Activated T-cell treated with anti-CD3 and anti-CD28 coated beads, Interleukin-2, amount 50 U/mL, for 24 hours (primary cell): ENCODE measurements at regions not wholly inside any gene's neighbourhood (a gene's known extent, or its start where the extent isn't known, plus 50 kb on each side); places are given as distances from the start of the nearest gene placed in this dataset.

ENCODE experiments used
- DNase-seq: peaks from one replicate; pipeline ENCODE4 v3.0.0-alpha.2; 2020
- H3K27ac Mint-ChIP-seq: 2 replicates; pipeline ENCODE4 v1.8.0; 2020; ENCODE audit warnings: mild to moderate bottlenecking, mixed read lengths
- H3K27me3 Mint-ChIP-seq: 2 replicates; pipeline ENCODE4 v1.8.0; 2020; ENCODE audit warnings: mixed read lengths
- H3K36me3 Mint-ChIP-seq: 2 replicates; pipeline ENCODE4 v1.8.0; 2020; ENCODE audit warnings: low read depth, mixed read lengths
- H3K4me1 Mint-ChIP-seq: 2 replicates; pipeline ENCODE4 v1.8.0; 2020; ENCODE audit warnings: low read depth, mixed read lengths
- H3K4me3 Mint-ChIP-seq: 2 replicates; pipeline ENCODE4 v1.8.0; 2020; ENCODE audit warnings: mild to moderate bottlenecking, moderate library complexity, mixed read lengths
- H3K9me3 Mint-ChIP-seq: 2 replicates; pipeline ENCODE4 v1.8.0; 2020; ENCODE audit warnings: mixed read lengths

DNA sequence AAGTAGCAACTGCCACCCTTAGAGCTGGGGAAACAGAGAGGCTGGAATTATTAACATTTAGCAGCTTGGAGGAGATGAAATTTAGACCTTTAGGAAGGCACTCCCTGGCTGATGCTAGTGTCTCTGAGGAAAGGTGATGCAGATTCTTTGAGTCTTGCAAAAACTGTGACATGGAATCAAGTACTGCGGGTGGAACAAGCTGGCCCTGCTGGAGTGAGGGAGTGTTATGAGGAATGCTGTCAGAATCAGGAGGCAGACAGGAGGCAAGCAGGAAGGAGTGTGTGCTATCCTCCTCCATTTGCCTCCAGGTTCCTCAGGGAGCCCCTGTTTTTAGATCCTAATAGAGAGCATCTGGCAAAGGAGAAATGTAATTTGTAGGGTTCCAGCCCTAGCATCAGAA, 391.7 kb upstream of the PITX2 start:
- H3K27ac Mint-ChIP-seq, result no peak overlapping the region
- H3K4me3 Mint-ChIP-seq, result no peak overlapping the region

GRCh38 chr4:111016416-111016815, 393.5 kb upstream of the PITX2 start:
- Mint-ChIP-seq H3K27ac (no peak overlapping the region), H3K9me3 (peaks cover 8% of the 10 kb centered on the region), H3K4me3 (no peak overlapping the region), H3K36me3 (no peaks in the 10 kb centered on the region), H3K4me1 (no peaks in the 10 kb centered on the region), H3K27me3 (no peaks in the 10 kb centered on the region)
- DNase-seq, result no peak

More for the DNA sequence above, 391.7 kb upstream of the PITX2 start:
- no peak for DNase-seq
- no peaks in the 10 kb centered on the region for H3K4me1 Mint-ChIP-seq
- peaks cover 4% of the 10 kb centered on the region for H3K9me3 Mint-ChIP-seq
- H3K36me3 Mint-ChIP-seq, result no peaks in the 10 kb centered on the region
- no peaks in the 10 kb centered on the region for H3K27me3 Mint-ChIP-seq

DNA sequence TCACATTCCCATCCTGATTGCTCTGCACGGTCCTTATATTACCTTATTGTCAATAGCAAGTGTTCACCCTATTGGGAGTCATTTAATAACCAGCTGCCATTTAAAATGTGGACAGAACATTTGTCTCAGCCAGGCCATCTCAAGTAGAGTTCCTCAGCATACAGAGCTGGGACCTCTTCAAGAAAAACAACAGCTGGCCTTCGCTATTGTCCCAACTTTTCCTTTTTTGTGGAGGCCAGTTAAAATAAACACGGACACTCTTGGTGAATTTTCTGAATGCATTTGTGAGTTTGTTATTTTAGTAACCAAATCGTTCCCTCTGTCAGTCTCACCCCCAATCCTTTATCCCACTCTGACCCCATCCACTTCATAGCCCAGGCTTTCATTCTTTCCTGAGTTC, 395.3 kb upstream of the PITX2 start:
- no peaks in the 10 kb centered on the region for H3K27me3 Mint-ChIP-seq
- H3K4me1 Mint-ChIP-seq, result no peaks in the 10 kb centered on the region
- no peaks in the 10 kb centered on the region for H3K36me3 Mint-ChIP-seq
- no peak overlapping the region for H3K4me3 Mint-ChIP-seq
- no peak for DNase-seq
- peaks cover 8% of the 10 kb centered on the region for H3K9me3 Mint-ChIP-seq
- no peak overlapping the region for H3K27ac Mint-ChIP-seq

- no peaks in the 10 kb centered on the region for H3K4me1 Mint-ChIP-seq
- no peaks in the 10 kb centered on the region for H3K36me3 Mint-ChIP-seq
- H3K27ac Mint-ChIP-seq, result no peak overlapping the region
- DNase-seq, result no peak
- no peak overlapping the region for H3K4me3 Mint-ChIP-seq
- no peaks in the 10 kb centered on the region for H3K27me3 Mint-ChIP-seq
- H3K9me3 Mint-ChIP-seq, result peaks cover 3% of the 10 kb centered on the region
Measured at GRCh38 chr4:111020476-111020875, 397.6 kb upstream of the PITX2 start.

DNA sequence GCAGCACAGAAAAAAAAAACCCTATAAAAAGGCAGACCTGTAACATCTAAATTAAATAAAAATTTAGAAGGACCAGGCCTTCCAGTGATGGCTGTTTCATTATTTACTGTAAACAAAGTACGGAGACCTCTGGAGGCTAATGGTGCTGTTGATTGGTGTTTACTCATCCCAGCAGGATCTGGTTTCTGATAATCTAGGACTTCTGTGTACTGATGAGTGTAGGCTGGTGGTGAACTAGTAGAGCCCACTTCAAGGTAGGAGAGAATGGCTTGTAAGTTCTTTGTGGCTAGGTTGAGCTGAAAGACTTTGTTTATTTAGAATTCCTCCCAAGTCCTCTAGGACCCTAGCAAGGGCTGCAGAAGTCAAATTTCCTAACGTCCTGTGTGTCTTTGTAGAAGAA, 398.1 kb upstream of the PITX2 start:
- H3K9me3 Mint-ChIP-seq, result peaks cover 3% of the 10 kb centered on the region
- no peak overlapping the region for H3K27ac Mint-ChIP-seq
- no peak overlapping the region for H3K4me3 Mint-ChIP-seq
- H3K36me3 Mint-ChIP-seq, result no peaks in the 10 kb centered on the region
- H3K27me3 Mint-ChIP-seq, result no peaks in the 10 kb centered on the region
- no peaks in the 10 kb centered on the region for H3K4me1 Mint-ChIP-seq
- DNase-seq, result no peak

DNA sequence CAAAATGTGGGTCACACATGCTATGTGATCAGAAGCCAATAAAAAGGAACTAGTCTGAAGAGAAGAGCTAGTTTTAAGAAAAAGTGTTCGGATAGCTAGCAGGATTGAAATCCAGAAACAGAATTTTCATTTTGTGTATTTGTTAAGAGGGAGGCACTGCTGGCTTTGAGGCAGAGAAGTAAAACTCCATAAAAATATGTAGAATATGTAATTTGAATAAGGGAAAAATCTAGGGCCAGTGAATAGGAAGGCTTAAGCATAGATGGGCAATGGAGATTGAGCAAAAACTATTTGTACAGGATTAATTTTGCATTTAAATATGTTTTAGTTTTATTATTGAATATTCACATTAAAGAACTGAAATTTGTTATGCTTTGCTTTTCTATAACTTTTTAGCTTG, 399.9 kb upstream of the PITX2 start:
- H3K36me3 Mint-ChIP-seq, result no peaks in the 10 kb centered on the region
- no peak for DNase-seq
- no peaks in the 10 kb centered on the region for H3K27me3 Mint-ChIP-seq
- no peak overlapping the region for H3K4me3 Mint-ChIP-seq
- no peak overlapping the region for H3K27ac Mint-ChIP-seq
- H3K9me3 Mint-ChIP-seq, result peaks cover 3% of the 10 kb centered on the region
- H3K4me1 Mint-ChIP-seq, result no peaks in the 10 kb centered on the region

DNA sequence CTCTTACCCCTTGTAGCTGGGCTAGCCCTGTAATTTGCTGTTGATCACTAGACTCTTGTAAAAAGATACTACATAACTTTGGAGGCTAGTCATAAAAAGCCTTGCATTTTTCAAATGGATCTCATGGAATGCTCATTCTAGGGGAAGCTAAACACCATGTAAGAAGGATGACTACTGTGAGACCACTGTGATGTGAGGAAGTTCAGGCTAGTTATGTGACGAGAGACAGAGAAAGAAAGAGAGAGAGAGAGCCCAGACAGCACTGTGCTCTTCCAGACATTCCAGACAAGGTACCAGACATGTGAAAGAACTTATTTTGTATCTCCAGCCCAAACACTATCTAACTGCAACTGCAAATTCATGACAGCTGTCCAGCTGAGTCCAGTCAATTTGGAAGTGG, 404.6 kb upstream of the PITX2 start:
- H3K4me3 Mint-ChIP-seq, result no peak overlapping the region
- no peaks in the 10 kb centered on the region for H3K36me3 Mint-ChIP-seq
- peaks cover 3% of the 10 kb centered on the region for H3K9me3 Mint-ChIP-seq
- H3K27ac Mint-ChIP-seq, result no peak overlapping the region
- DNase-seq, result no peak
- H3K4me1 Mint-ChIP-seq, result no peaks in the 10 kb centered on the region
- no peaks in the 10 kb centered on the region for H3K27me3 Mint-ChIP-seq

- Mint-ChIP-seq H3K4me1 (no peaks in the 10 kb centered on the region), H3K27me3 (no peaks in the 10 kb centered on the region), H3K9me3 (peaks cover 3% of the 10 kb centered on the region), H3K27ac (no peak overlapping the region), H3K36me3 (no peaks in the 10 kb centered on the region), H3K4me3 (no peak overlapping the region)
- DNase-seq, result no peak
Measured at GRCh38 chr4:111028795-111029194, 405.9 kb upstream of the PITX2 start.

DNA sequence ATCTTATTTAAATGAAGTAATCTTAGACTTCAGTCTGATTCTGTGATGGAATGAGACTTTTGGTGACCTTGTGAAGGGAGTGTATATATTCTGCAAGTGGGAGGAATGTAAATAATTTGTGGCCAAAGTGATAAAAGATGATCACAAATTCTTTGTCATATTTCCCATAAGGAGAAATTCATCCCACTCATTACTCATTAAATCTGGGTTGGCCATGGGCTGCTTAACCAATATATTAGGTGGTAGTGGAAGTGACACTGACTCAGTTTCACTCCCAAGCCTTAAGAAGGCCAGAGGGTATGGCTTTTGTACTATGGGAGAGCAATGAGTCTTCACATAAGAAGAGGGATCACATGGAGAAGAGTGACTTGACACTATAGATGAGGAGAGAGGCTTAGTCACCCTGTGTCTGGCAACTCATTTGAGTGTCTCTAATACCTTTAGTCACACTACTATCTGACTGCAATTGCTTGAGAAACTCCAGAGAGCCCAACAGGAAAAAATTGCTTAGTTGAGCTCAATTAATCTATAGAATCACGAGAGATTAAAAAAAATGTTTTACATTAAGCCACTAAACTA, 408.2 kb upstream of the PITX2 start:
- Mint-ChIP-seq H3K4me3 (no peak overlapping the region), H3K27me3 (no peaks in the 10 kb centered on the region), H3K36me3 (no peaks in the 10 kb centered on the region), H3K27ac (no peak overlapping the region), H3K4me1 (no peaks in the 10 kb centered on the region), H3K9me3 (peaks cover 6% of the 10 kb centered on the region)
- no peak for DNase-seq

GRCh38 chr4:111031596-111031995, 408.7 kb upstream of the PITX2 start:
- Mint-ChIP-seq H3K9me3 (peaks cover 6% of the 10 kb centered on the region), H3K4me1 (no peaks in the 10 kb centered on the region), H3K36me3 (no peaks in the 10 kb centered on the region), H3K27me3 (no peaks in the 10 kb centered on the region), H3K27ac (no peak overlapping the region), H3K4me3 (no peak overlapping the region)
- no peak for DNase-seq

DNA sequence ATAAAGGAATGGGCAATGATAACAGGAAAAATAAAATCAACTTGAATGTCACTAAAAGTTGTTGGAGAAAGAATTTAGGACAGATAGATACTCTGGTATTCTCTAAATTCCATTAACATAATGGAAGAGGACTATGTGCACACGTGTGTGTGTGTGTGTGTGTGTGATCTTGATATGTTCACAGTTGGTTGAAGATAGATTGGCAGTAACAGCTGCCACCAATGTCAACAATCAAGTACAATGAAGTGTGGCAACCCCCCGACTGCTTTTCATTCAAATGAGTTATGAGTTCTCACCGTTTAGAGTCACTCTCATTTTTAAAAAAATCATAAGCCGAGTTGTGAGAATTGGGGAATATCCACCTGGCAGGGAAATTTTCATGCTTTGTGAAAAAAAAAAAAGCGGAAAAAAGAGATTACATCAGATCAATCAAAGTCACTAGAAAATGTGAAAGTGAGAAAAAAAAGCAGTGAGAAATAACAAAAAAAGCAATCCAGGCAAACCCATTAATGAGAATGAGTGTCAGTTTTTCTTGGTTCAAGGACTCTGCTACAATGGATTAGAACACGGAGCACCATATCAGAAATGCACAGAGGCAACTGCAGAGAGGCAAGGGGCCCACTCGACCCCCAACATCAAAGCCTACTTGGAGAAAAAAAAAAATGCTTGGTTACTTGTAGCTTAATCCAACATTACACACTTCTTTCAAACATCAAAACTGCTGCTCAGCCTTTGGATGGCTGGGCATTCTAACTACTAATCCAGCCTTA, 414.9 kb upstream of the PITX2 start:
- Mint-ChIP-seq H3K9me3 (peaks cover 3% of the 10 kb centered on the region), H3K27me3 (no peaks in the 10 kb centered on the region), H3K36me3 (no peaks in the 10 kb centered on the region), H3K4me3 (no peak overlapping the region), H3K4me1 (no peaks in the 10 kb centered on the region), H3K27ac (no peak overlapping the region)
- no peak for DNase-seq

- Mint-ChIP-seq H3K36me3 (no peaks in the 10 kb centered on the region), H3K27ac (no peak overlapping the region), H3K4me1 (no peaks in the 10 kb centered on the region), H3K4me3 (no peak overlapping the region), H3K9me3 (no peaks in the 10 kb centered on the region), H3K27me3 (no peaks in the 10 kb centered on the region)
- DNase-seq, result no peak
Measured at GRCh38 chr4:111040904-111041303, 418.0 kb upstream of the PITX2 start.

- H3K4me1 Mint-ChIP-seq, result no peaks in the 10 kb centered on the region
- no peak overlapping the region for H3K4me3 Mint-ChIP-seq
- H3K9me3 Mint-ChIP-seq, result no peaks in the 10 kb centered on the region
- H3K27me3 Mint-ChIP-seq, result no peaks in the 10 kb centered on the region
- DNase-seq, result no peak
- H3K36me3 Mint-ChIP-seq, result no peaks in the 10 kb centered on the region
- H3K27ac Mint-ChIP-seq, result no peak overlapping the region
Measured at GRCh38 chr4:111043286-111043685, 420.4 kb upstream of the PITX2 start.

DNA sequence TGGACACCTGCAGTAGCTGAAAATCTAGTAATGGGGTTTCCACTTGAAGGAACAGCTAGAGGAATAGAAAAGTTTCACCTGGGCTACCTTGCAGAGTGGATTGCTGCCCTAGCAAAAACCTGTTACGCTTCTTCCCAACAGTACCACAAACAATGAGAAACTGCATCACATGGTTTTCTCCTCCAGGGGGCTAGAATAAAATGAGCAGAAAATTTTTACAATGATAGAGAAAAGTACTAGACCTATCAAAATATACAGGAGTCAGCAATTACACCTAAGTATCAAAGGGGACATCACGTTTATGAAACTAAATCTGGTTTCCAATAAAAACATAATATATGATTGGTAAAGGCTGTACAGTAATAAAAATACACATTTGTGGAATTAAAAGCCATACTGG, 423.1 kb upstream of the PITX2 start:
- no peaks in the 10 kb centered on the region for H3K36me3 Mint-ChIP-seq
- peaks cover 2% of the 10 kb centered on the region for H3K9me3 Mint-ChIP-seq
- no peak overlapping the region for H3K4me3 Mint-ChIP-seq
- no peak overlapping the region for H3K27ac Mint-ChIP-seq
- no peaks in the 10 kb centered on the region for H3K4me1 Mint-ChIP-seq
- no peak for DNase-seq
- no peaks in the 10 kb centered on the region for H3K27me3 Mint-ChIP-seq

DNA sequence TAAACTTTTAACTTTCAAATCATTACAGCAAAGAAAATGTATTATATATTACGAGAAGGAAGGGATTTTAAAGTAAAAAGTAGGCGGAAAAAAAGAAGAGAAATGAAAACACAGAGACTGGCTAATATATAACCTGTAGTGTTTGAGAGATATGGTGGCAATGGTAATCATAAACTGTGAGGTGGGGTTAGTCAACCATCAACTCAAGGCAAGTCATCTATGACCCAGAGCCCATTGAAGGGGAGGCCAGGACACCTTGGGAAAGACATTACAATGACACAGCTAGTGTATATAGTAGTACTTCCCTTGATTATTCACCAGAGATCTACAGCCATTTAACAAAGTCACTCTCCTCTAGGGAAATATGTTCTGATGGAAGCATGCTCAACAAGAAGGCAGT, 423.9 kb upstream of the PITX2 start:
- H3K9me3 Mint-ChIP-seq, result peaks cover 7% of the 10 kb centered on the region
- no peak for DNase-seq
- no peak overlapping the region for H3K27ac Mint-ChIP-seq
- no peak overlapping the region for H3K4me3 Mint-ChIP-seq
- no peaks in the 10 kb centered on the region for H3K4me1 Mint-ChIP-seq
- H3K27me3 Mint-ChIP-seq, result no peaks in the 10 kb centered on the region
- H3K36me3 Mint-ChIP-seq, result no peaks in the 10 kb centered on the region
